GM18951 (cell line): ENCODE measurements at regions not wholly inside any gene's neighbourhood (a gene's known extent, or its start where the extent isn't known, plus 50 kb on each side); places are given as distances from the start of the nearest gene placed in this dataset.

Experiments used
- POLR2A ChIP-seq: IDR thresholded peaks from 4 replicates; pipeline ENCODE4 v1.6.1; 2011; ENCODE audit warnings: mild to moderate bottlenecking; ENCODE audit not compliant: insufficient read length, insufficient read depth; ENCODE audit errors: extremely low read depth
- in situ Hi-C: fragments of 300-500 bp; cut with MboI; formaldehyde crosslinking; loops from one replicate; pipeline ENCODE4 v1.12.0; 2022; ENCODE audit warnings: low sequenced_read_pairs, mixed read lengths, inconsistent platforms; ENCODE audit not compliant: unreplicated experiment

GRCh38 chr1:157292809-157293564, 154.8 kb upstream of the ETV3 start:
- in situ Hi-C loops: no loop called here
- no peak for TF ChIP-seq POLR2A

- in situ Hi-C loops: no loop called here
- TF ChIP-seq POLR2A: no peak
Measured at GRCh38 chr1:157292302-157292701, 154.1 kb upstream of the ETV3 start.

- no peak for TF ChIP-seq POLR2A
- in situ Hi-C loops: no loop called here
Measured at GRCh38 chr1:157291083-157291482, 152.9 kb upstream of the ETV3 start.

DNA sequence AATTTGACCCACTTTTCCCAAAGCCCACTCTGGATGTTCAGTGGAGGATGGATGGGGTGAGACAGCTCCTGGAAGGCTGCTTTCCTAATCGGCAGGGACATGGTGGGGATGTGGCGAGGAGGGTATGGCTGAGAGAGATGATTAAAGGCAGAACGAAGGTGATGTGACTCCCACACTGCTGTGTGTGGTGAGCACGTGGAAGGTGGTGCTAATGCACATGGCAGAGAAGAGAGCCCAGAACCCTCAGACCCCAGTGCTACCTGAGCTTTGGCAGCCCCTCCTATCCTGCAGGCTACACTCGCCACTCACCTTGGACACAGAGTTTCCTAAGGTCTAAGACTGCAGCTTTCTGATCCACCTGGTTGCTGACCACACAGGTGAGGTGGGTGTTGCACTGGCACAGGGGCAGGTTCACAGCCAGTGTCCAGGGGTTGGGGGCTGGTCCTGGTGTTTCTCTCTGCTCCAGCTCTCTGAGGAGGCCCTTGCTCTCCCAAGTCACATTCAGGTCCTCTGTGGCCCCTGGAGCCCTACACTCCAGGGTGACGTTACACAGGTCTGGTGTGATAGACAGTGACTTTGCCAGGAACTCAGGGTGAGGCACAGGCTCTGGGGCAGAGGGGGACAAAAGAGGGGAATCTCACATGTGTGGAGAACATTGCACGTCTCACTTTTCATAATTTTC, 151.4 kb upstream of the ETV3 start:
- in situ Hi-C loops: no loop called here
- TF ChIP-seq POLR2A: no peak

DNA sequence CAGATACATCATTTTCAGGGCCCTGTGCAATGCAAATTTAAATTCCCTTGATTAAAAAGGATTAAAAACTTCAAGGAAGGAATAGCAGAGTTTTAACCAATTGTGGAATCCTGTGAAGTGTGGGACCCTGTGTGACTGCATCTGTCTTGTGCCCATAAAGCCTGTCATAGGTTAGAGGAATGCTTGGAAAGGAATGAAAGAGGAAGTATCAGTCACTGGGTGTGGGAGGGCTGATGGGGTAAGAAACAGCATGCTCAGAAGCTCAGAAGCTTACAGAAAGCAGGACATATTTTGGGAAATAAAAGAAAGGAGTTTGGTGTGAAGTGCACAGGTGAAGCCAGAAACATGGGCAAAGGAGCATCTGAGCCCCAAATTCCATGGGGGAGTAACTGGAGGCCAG, 150.8 kb upstream of the ETV3 start:
- no peak for TF ChIP-seq POLR2A
- in situ Hi-C loops: no loop called here

GRCh38 chr1:157288492-157288891, 150.3 kb upstream of the ETV3 start:
- in situ Hi-C loops: no loop called here

GRCh38 chr1:157288006-157288405, 149.8 kb upstream of the ETV3 start:
- in situ Hi-C loops: no loop called here
- TF ChIP-seq POLR2A: no peak

More at GRCh38 chr1:157288492-157288891, 150.3 kb upstream of the ETV3 start:
- no peak for TF ChIP-seq POLR2A

DNA sequence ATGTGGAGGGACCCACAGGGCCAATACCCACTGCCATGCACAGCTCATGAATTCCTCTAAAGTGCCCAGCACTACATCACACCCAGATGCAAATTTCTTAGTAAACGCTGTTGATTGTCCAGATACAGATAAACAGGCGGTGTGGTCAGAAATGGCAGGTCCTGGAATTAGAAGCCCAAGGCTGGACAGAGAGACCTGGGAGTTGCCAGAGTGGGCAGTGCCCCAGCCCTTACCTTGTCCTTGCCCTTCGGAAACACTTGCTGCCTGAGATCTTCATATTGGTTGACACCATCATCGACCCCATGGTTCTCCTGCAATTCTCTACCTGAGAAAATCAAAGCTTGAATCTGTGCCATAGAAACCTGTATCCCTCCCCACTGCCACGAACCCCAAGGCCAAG, 149.3 kb upstream of the ETV3 start:
- TF ChIP-seq POLR2A: no peak
- in situ Hi-C loops: no loop called here

DNA sequence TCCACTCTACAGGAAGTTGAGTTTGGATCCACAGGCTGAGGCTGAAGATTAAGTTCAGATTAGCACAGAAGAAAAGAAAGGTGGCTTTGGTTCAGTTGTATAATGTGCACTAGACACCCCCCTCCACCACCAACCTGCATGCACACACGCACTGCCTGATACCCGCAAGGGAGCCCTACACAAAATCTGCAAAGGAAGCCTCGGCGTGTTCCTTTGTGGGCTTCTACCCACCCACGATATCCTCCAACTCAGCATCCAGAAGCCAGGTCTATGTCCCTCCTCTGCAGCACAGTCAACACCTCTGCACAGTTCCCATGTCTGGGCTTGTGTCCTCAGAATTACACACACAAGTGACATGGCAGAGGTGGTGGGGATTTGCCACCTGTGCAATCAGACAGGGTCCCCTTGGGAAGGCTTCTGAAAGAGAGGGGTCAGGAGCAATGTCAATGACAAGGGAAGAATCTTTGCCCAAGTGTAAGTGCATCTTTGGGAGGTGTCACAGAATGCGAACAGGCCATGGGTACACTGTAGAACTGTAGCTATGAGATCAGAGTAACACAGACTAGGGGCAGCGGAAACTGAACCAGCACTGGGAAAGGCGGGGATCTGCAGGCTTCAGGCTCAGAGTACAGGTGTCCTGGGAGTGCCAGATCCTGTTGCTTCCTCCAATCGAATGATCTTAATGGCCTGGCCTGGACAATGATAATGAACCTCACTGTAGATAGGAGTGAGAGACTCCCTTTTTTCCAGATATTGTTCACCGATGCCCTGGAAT, 148.6 kb upstream of the ETV3 start:
- TF ChIP-seq POLR2A: no peak
- in situ Hi-C loops: no loop called here

DNA sequence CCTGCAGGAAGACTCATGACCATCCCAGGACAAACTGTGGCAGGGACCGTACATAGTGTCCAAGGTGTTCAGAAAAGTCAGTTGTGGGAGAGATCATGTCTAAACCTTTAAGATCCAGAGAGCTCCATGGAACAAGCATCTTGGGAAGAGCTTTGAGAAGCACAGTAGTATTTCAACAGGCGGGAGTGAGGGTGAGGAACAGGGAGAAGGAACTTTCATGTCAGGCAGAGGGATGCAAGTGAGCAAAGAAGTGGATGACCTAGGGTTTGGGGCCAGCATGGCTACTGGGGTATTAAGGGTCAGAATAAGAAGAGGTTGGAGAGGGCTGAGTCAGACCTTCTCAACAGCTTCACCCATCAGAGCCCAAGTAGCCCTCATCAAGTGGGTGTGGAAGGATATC, 147.9 kb upstream of the ETV3 start:
- TF ChIP-seq POLR2A: no peak
- in situ Hi-C loops: no loop called here

GRCh38 chr1:157284451-157284850, 146.3 kb upstream of the ETV3 start:
- no peak for TF ChIP-seq POLR2A
- in situ Hi-C loops: no loop called here

- in situ Hi-C loops: no loop called here
- no peak for TF ChIP-seq POLR2A
Measured at GRCh38 chr1:157279802-157280140, 141.6 kb upstream of the ETV3 start.

DNA sequence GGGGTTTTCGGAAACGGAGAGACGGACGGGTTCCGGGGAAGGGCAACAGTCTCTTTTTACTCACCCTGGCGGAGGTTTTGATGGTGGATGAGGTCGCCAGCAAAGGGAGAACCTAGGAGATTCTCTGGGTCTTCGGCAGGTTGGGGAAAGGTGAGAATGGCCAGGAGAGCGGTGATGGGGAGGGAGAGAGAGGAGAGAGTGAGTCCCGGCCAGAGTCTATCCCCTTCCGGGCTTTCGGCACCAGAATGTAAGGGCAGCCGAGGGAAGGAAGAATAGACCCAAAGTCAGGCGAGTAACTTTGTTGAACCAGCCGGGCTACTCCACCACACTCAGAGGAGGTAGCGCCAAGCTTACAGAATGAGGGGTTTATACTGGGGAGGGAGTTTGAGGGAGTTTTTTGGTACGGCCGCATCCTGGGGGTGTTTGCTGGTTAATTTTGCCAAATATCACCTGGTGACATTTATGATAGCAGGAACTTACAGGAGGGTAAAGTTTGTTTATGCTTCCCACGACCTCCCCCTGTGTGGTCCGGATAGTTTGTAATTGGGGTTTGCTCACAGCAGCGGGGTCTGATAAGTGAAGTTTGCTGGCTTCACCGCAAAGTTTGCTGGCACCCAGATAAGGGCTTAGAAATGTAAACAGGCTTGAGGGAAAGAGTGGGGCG, 141.1 kb upstream of the ETV3 start:
- in situ Hi-C loops: no loop called here

More for the DNA sequence above, 141.1 kb upstream of the ETV3 start:
- no peak for TF ChIP-seq POLR2A
